Caco-2 (cell line): ENCODE measurements at regions not wholly inside any gene's neighbourhood (a gene's known extent, or its start where the extent isn't known, plus 50 kb on each side); places are given as distances from the start of the nearest gene placed in this dataset.

Experiments
- BruUV-seq: library from RNA; stranded (reverse); fragments of 400-500 nt; replicated peaks from 2 replicates; lab custom pipeline; 2021; lab: Mats Ljungman, UMichigan
- CTCF ChIA-PET: fragments of 300-600 bp; sonication (Branson Sonifier 250); formaldehyde crosslinking; loops from one replicate; lab custom pipeline; 2022; ENCODE audit warnings: antibody characterized with exemption; lab: Charles Lee
- POLR2A ChIA-PET: fragments of 300-600 bp; sonication (Branson Sonifier 250); formaldehyde crosslinking; loops from one replicate; lab custom pipeline; 2022; ENCODE audit warnings: antibody characterized with exemption; lab: Charles Lee
- DNase-seq, 2 experiments: peaks; one replicate each; pipeline versions ENCODE4 v3.0.0 to v3.0.0-alpha.2; 2020 to 2022
- H3K27me3 ChIP-seq: replicated peaks from 2 replicates; pipeline ENCODE4 v1.6.0; 2011; ENCODE audit warnings: low read length; ENCODE audit not compliant: control insufficient read depth, insufficient read depth
- H3K36me3 ChIP-seq: 2 replicates; pipeline ENCODE4 v1.5.1; 2011; ENCODE audit warnings: low read length; ENCODE audit not compliant: control insufficient read depth, insufficient read depth
- H3K4me1 ChIP-seq: fragments of 250-450 bp; sonication (Bioruptor Pico); 2 replicates; pipeline ENCODE4 v1.5.1; 2020; ENCODE audit warnings: mild to moderate bottlenecking
- H3K4me3 ChIP-seq: 2 replicates; pipeline ENCODE4 v1.5.1; 2011; ENCODE audit warnings: low read depth, mild to moderate bottlenecking, control low read depth, low read length
- H3K9me3 ChIP-seq: fragments of 250-450 bp; sonication (Bioruptor Pico); 2 replicates; pipeline ENCODE4 v1.5.1; 2020; ENCODE audit warnings: mild to moderate bottlenecking, moderate library complexity
- H3K27ac Mint-ChIP-seq: one replicate; pipeline ENCODE4 v1.8.0; 2022; ENCODE audit warnings: mixed read lengths; ENCODE audit not compliant: unreplicated experiment
- H3K27me3 Mint-ChIP-seq: one replicate; pipeline ENCODE4 v1.8.0; 2022; ENCODE audit warnings: mixed read lengths; ENCODE audit not compliant: insufficient read depth, unreplicated experiment
- H3K36me3 Mint-ChIP-seq: one replicate; pipeline ENCODE4 v1.8.0; 2022; ENCODE audit warnings: mild to moderate bottlenecking, mixed read lengths; ENCODE audit not compliant: insufficient read depth, unreplicated experiment
- H3K4me1 Mint-ChIP-seq: one replicate; pipeline ENCODE4 v1.8.0; 2022; ENCODE audit warnings: low read depth, mixed read lengths; ENCODE audit not compliant: unreplicated experiment
- H3K4me3 Mint-ChIP-seq: one replicate; pipeline ENCODE4 v1.8.0; 2022; ENCODE audit warnings: mild to moderate bottlenecking, moderate library complexity, mixed read lengths; ENCODE audit not compliant: unreplicated experiment
- H3K9me3 Mint-ChIP-seq: one replicate; pipeline ENCODE4 v1.8.0; 2022; ENCODE audit warnings: mixed read lengths; ENCODE audit not compliant: unreplicated experiment
- CTCF ChIP-seq, 2 experiments: fragments of 200-600 bp in 1 of 2; IDR thresholded peaks; 1 replicate in 1 of 2; 2 replicates in 1 of 2; pipeline versions ENCODE4 v1.5.1 to v1.8.0; 2011 to 2022; ENCODE audit warnings: antibody characterized with exemption in 1 of 2, control low read depth in 1 of 2, inconsistent platforms in 1 of 2, low read depth in 1 of 2, low read length in 1 of 2, mild to moderate bottlenecking in 1 of 2, moderate library complexity in 1 of 2; ENCODE audit not compliant: insufficient read depth in 1 of 2, severe bottlenecking in 1 of 2, unreplicated experiment in 1 of 2
- intact Hi-C: fragments of 100-400 bp; cut with micrococcal nuclease; formaldehyde crosslinking; loops from one replicate; pipeline ENCODE4 v1.10.0; 2022; ENCODE audit not compliant: unreplicated experiment

- Mint-ChIP-seq H3K36me3 (no peaks in the 10 kb centered on the region), H3K4me3 (no peak overlapping the region), H3K9me3 (no peaks in the 10 kb centered on the region), H3K27me3 (peaks cover 14% of the 10 kb centered on the region), H3K4me1 (no peaks in the 10 kb centered on the region), H3K27ac (no peak overlapping the region)
- no peak overlapping the region for H3K4me3 ChIP-seq
- H3K36me3 ChIP-seq, result no peaks in the 10 kb centered on the region
- no peak for TF ChIP-seq CTCF (IDR thresholded peaks at IDR 0.05; ENCODE audit: insufficient read depth in 1 of 2, low read depth in 1 of 2, low read length in 1 of 2, severe bottlenecking in 1 of 2, unreplicated experiment in 1 of 2)
- ChIA-PET CTCF (no interaction called here), POLR2A (no interaction called here)
- DNase-seq, result no peak
- intact Hi-C loops, result no loop called here
- H3K9me3 ChIP-seq, result no peaks in the 10 kb centered on the region
- no TSS peak for BruUV-seq
- H3K4me1 ChIP-seq, result no peaks in the 10 kb centered on the region
- H3K27me3 ChIP-seq, result no peaks in the 10 kb centered on the region
Observed at GRCh38 chr4:79064806-79065205, 125.6 kb upstream of the PAQR3 start.

GRCh38 chr4:79059631-79060399 is 120.6 kb upstream of the PAQR3 start:
- no peak for TF ChIP-seq CTCF (IDR thresholded peaks at IDR 0.05; ENCODE audit: insufficient read depth in 1 of 2, low read depth in 1 of 2, low read length in 1 of 2, severe bottlenecking in 1 of 2, unreplicated experiment in 1 of 2)
- Mint-ChIP-seq H3K36me3 (no peaks in the 10 kb centered on the region), H3K4me1 (no peaks in the 10 kb centered on the region)

GRCh38 chr4:79057772-79058171 is 118.5 kb upstream of the PAQR3 start:
- BruUV-seq, result no TSS peak
- no peak for TF ChIP-seq CTCF (IDR thresholded peaks at IDR 0.05; ENCODE audit: insufficient read depth in 1 of 2, low read depth in 1 of 2, low read length in 1 of 2, severe bottlenecking in 1 of 2, unreplicated experiment in 1 of 2)
- Mint-ChIP-seq H3K27ac (no peak overlapping the region), H3K36me3 (no peaks in the 10 kb centered on the region), H3K4me3 (no peak overlapping the region), H3K4me1 (no peaks in the 10 kb centered on the region), H3K27me3 (peaks cover 8% of the 10 kb centered on the region), H3K9me3 (no peaks in the 10 kb centered on the region)
- CTCF ChIA-PET, result no interaction called here
- H3K36me3 ChIP-seq, result no peaks in the 10 kb centered on the region
- no peak overlapping the region for H3K4me3 ChIP-seq
- no peaks in the 10 kb centered on the region for H3K4me1 ChIP-seq
- no peak for DNase-seq
- no peaks in the 10 kb centered on the region for H3K27me3 ChIP-seq
- POLR2A ChIA-PET, result no interaction called here
- intact Hi-C loops, result no loop called here
- H3K9me3 ChIP-seq, result no peaks in the 10 kb centered on the region

More at GRCh38 chr4:79059631-79060399, 120.6 kb upstream of the PAQR3 start:
- Mint-ChIP-seq H3K27me3 (peaks cover 6% of the 10 kb centered on the region), H3K9me3 (no peaks in the 10 kb centered on the region), H3K4me3 (no peak overlapping the region), H3K27ac (no peak overlapping the region)
- no peak for DNase-seq
- H3K4me1 ChIP-seq, result no peaks in the 10 kb centered on the region
- H3K36me3 ChIP-seq, result no peaks in the 10 kb centered on the region
- no peaks in the 10 kb centered on the region for H3K27me3 ChIP-seq
- BruUV-seq, result no TSS peak
- CTCF ChIA-PET, result no interaction called here
- intact Hi-C loops, result no loop called here
- no peak overlapping the region for H3K4me3 ChIP-seq
- POLR2A ChIA-PET, result no interaction called here
- H3K9me3 ChIP-seq, result no peaks in the 10 kb centered on the region
